SJCRH30 (cell line): ENCODE measurements at regions not wholly inside any gene's neighbourhood (a gene's known extent, or its start where the extent isn't known, plus 50 kb on each side); places are given as distances from the start of the nearest gene placed in this dataset.
"Not testable (repeated sequence)": the region's sequence is repeated elsewhere in the genome, so short reads cannot be mapped to it uniquely, and the experiment has no call there.

ENCODE experiments used
- DNase-seq, 2 experiments: peaks; one replicate each; pipeline ENCODE4 v3.0.0-alpha.2; 2015 to 2020
- H3K27ac ChIP-seq: fragments of 250-450 bp; sonication (Bioruptor Pico); 2 replicates; pipeline ENCODE4 v1.5.1; 2020; ENCODE audit warnings: mild to moderate bottlenecking, moderate library complexity
- H3K27me3 ChIP-seq: fragments of 250-450 bp; sonication (Bioruptor Pico); 2 replicates; pipeline ENCODE4 v1.5.1; 2020; ENCODE audit warnings: mild to moderate bottlenecking, moderate library complexity
- H3K36me3 ChIP-seq: fragments of 250-450 bp; sonication (Bioruptor Pico); 2 replicates; pipeline ENCODE4 v1.5.1; 2020; ENCODE audit warnings: mild to moderate bottlenecking, moderate library complexity
- H3K4me1 ChIP-seq: fragments of 250-450 bp; sonication (Bioruptor Pico); 2 replicates; pipeline ENCODE4 v1.5.1; 2020; ENCODE audit warnings: mild to moderate bottlenecking, moderate library complexity
- H3K4me3 ChIP-seq: fragments of 250-450 bp; sonication (Bioruptor Pico); 2 replicates; pipeline ENCODE4 v1.5.1; 2020; ENCODE audit warnings: mild to moderate bottlenecking, moderate library complexity
- H3K9me3 ChIP-seq: fragments of 250-450 bp; sonication (Bioruptor Pico); replicated peaks from 2 replicates; pipeline ENCODE4 v1.5.1; 2020; ENCODE audit warnings: mild to moderate bottlenecking, moderate library complexity

GRCh38 chr20:55079917-55080316 lies 604.5 kb downstream of the DOK5 start:
- H3K4me3 ChIP-seq = no peak overlapping the region
- no peaks in the 10 kb centered on the region for H3K4me1 ChIP-seq
- no peaks in the 10 kb centered on the region for H3K27me3 ChIP-seq
- no peaks in the 10 kb centered on the region for H3K36me3 ChIP-seq
- no peaks in the 10 kb centered on the region for H3K9me3 ChIP-seq
- no peak overlapping the region for H3K27ac ChIP-seq
- DNase-seq = no peak

GRCh38 chr20:55074266-55074840 lies 599.0 kb downstream of the DOK5 start:
- H3K27ac ChIP-seq, H3K9me3 ChIP-seq, H3K4me3 ChIP-seq, H3K36me3 ChIP-seq, H3K27me3 ChIP-seq, DNase-seq, H3K4me1 ChIP-seq: not testable (repeated sequence)

DNA sequence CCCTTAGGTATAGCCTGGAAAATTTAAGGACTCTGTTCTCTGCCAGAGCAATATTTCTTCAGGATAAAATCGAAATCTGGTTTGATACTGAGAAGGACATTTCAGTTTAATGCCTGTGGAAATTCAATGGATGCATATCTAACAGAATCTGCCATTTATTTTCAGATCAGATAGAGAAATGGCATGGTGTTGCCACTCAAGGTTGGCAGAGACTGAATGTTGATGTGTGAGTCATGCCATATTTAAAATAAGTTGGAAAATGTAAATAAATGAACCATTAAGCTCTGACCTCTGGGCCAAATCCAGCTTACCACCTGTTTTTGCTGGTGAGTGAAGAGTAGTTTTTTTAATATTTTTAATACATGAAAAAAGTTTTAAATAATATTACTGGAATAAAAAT lies 594.6 kb downstream of the DOK5 start:
- H3K27me3 ChIP-seq = peaks cover 8% of the 10 kb centered on the region; the same call in 1 of the 2 replicates
- H3K4me1 ChIP-seq = peaks cover 4% of the 10 kb centered on the region; the same call in 1 of the 2 replicates
- no peak overlapping the region for H3K4me3 ChIP-seq
- H3K36me3 ChIP-seq = no peaks in the 10 kb centered on the region
- H3K27ac ChIP-seq = no peak overlapping the region
- no peak for DNase-seq
- H3K9me3 ChIP-seq = no peaks in the 10 kb centered on the region

- Histone ChIP-seq H3K36me3 (no peaks in the 10 kb centered on the region), H3K4me1 (peaks cover 4% of the 10 kb centered on the region; the same call in 1 of the 2 replicates), H3K4me3 (no peak overlapping the region), H3K9me3 (no peaks in the 10 kb centered on the region), H3K27me3 (peaks cover 6% of the 10 kb centered on the region; the same call in 1 of the 2 replicates), H3K27ac (no peak overlapping the region)
- DNase-seq = no peak
Measured at GRCh38 chr20:55067158-55067825, 591.9 kb downstream of the DOK5 start.

- Histone ChIP-seq H3K27ac (no peak overlapping the region), H3K9me3 (no peaks in the 10 kb centered on the region), H3K4me3 (no peak overlapping the region), H3K27me3 (peaks cover 7% of the 10 kb centered on the region), H3K4me1 (no peaks in the 10 kb centered on the region), H3K36me3 (no peaks in the 10 kb centered on the region)
- DNase-seq = no peak
Measured at GRCh38 chr20:55058938-55059337, 583.5 kb downstream of the DOK5 start.

DNA sequence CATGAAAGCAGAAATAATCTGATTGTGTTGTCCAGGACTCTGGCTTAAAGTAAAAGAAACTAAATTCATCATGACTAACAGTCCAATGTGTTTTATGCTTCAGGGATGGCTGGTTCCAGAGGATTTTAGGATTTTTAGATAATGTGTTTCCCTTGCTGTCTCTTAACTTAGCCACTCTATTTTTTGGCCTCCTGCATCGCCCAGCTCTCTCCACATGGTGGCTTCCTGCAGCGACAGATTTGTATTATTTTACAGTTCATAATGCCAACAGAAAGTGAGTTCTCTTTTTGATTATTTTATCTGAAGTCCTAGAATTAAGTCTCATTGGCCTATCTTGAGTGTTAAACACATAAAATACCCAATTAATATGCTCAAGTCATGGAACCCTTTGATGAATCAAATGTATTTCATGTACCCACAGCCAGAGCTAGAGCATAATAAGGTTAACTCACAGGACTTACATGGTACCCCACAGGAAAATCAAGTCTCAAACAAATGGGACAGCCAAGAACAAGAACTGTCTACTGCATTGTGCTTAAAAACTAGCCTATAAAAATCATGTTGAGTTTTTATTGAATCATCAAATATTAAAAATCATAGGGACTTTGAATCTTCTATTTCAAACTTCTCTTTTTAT lies 582.5 kb downstream of the DOK5 start:
- DNase-seq = peak in 1 of 2 experiments; percentile 37

GRCh38 chr20:55054453-55054852 lies 579.1 kb downstream of the DOK5 start:
- no peaks in the 10 kb centered on the region for H3K36me3 ChIP-seq
- no peak overlapping the region for H3K4me3 ChIP-seq
- H3K27ac ChIP-seq = no peak overlapping the region
- H3K4me1 ChIP-seq = no peaks in the 10 kb centered on the region
- H3K9me3 ChIP-seq = no peaks in the 10 kb centered on the region
- DNase-seq = no peak
- peaks cover 7% of the 10 kb centered on the region for H3K27me3 ChIP-seq

More for the DNA sequence above, 582.5 kb downstream of the DOK5 start:
- Histone ChIP-seq H3K4me1 (no peaks in the 10 kb centered on the region), H3K4me3 (no peak overlapping the region), H3K27me3 (peaks cover 7% of the 10 kb centered on the region), H3K27ac (no peak overlapping the region), H3K36me3 (no peaks in the 10 kb centered on the region), H3K9me3 (no peaks in the 10 kb centered on the region)

DNA sequence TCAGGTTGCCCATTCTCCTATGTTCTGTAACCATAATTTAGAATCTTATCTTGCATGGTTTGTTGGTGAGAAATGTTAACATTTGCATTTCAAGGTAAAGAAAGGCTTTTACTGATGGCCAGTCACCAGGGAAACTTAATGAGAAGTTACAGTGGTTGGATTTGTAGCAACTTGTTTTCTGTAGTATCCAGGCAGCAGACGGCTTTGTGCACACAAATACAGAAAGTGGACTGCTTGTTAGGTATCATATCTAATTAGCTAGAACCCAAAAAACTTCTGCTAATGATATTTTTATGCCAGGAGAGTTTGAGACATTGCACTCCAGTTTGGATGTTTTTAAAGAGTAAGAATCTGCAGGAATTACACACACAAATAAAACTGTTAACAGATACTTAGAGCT lies 578.0 kb downstream of the DOK5 start:
- H3K4me3 ChIP-seq = no peak overlapping the region
- H3K27ac ChIP-seq = no peak overlapping the region
- no peak for DNase-seq

GRCh38 chr20:55052459-55052858 lies 577.1 kb downstream of the DOK5 start:
- Histone ChIP-seq H3K27ac (no peak overlapping the region), H3K36me3 (no peaks in the 10 kb centered on the region), H3K4me1 (no peaks in the 10 kb centered on the region), H3K4me3 (no peak overlapping the region), H3K9me3 (no peaks in the 10 kb centered on the region), H3K27me3 (no peaks in the 10 kb centered on the region; the same call in 1 of the 2 replicates)
- no peak for DNase-seq

More for the DNA sequence above, 578.0 kb downstream of the DOK5 start:
- H3K36me3 ChIP-seq = no peaks in the 10 kb centered on the region
- no peaks in the 10 kb centered on the region for H3K4me1 ChIP-seq
- H3K27me3 ChIP-seq = peaks cover 2% of the 10 kb centered on the region
- H3K9me3 ChIP-seq = no peaks in the 10 kb centered on the region

DNA sequence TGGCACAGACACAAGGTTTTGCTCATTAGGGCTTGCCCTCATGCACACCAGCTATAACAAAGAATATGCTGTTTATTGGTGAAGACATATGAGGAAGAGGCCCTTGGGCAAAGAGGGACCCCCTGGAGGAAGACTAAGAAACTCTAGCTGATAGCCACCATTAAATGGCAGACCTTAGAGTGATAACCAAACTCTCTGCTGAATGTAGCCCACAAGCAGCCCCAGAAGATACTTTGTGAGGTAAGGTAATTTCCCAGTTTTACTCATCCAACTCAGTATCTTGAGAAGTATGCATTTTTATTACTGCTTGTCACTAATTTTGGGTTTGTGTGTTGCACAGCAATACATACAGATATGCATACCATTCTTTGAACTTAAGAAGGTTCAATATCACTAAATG lies 563.3 kb downstream of the DOK5 start:
- no peak for DNase-seq
- Histone ChIP-seq H3K27me3 (no peaks in the 10 kb centered on the region; the same call in 1 of the 2 replicates), H3K4me1 (no peaks in the 10 kb centered on the region), H3K36me3 (no peaks in the 10 kb centered on the region), H3K9me3 (no peaks in the 10 kb centered on the region), H3K4me3 (no peak overlapping the region), H3K27ac (no peak overlapping the region)

DNA sequence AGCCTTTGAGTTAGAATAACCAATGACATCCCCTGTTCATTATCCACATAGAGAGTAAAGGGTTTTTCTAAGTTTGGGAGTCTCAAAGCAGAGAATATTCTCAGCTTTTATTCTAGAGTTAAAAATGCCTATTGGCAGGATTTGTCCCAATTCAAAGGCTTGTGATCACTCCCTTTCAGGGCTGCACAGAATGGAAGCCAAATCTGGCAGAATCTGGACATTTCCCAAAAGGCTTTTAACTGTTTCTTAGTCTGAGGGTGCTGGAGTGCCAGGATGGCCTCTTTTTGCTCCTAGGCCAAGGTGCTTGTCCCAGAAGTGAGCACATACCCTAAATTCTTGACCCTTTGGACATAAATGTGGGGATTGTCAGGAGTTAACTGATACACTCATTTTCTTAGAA lies 556.6 kb downstream of the DOK5 start:
- H3K9me3 ChIP-seq = no peaks in the 10 kb centered on the region
- H3K27me3 ChIP-seq = no peaks in the 10 kb centered on the region
- no peaks in the 10 kb centered on the region for H3K4me1 ChIP-seq
- no peak overlapping the region for H3K4me3 ChIP-seq
- H3K27ac ChIP-seq = no peak overlapping the region
- no peak for DNase-seq
- no peaks in the 10 kb centered on the region for H3K36me3 ChIP-seq

DNA sequence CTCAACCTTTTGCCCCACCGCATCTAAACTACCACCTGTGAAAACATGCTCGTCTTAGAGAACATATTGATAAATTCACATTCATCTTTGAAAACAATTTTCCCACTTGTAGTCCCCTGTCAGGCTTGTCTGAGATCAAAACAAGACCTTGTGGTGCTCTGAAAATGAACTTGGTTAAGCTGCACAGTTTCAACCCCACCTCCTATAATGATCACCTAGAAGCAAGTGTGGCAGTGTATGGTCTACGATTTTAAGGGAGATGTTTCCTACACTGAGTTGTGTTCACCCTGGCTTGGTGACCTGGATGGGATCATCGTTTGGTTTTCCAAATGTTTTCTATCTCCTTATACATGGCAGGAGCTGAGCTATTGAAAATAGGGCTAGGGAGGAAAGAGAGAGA lies 539.4 kb downstream of the DOK5 start:
- Histone ChIP-seq H3K36me3 (no peaks in the 10 kb centered on the region), H3K4me3 (no peak overlapping the region), H3K9me3 (no peaks in the 10 kb centered on the region), H3K27ac (no peak overlapping the region), H3K27me3 (peaks cover 8% of the 10 kb centered on the region; the same call in 1 of the 2 replicates), H3K4me1 (no peaks in the 10 kb centered on the region)
- DNase-seq = no peak

- H3K27ac ChIP-seq = no peak overlapping the region
- H3K36me3 ChIP-seq = no peaks in the 10 kb centered on the region
- no peak overlapping the region for H3K4me3 ChIP-seq
- no peaks in the 10 kb centered on the region for H3K4me1 ChIP-seq
- H3K27me3 ChIP-seq = peaks cover 14% of the 10 kb centered on the region; the same call in 1 of the 2 replicates
- no peaks in the 10 kb centered on the region for H3K9me3 ChIP-seq
- no peak for DNase-seq
Measured at GRCh38 chr20:55010761-55011160, 535.4 kb downstream of the DOK5 start.

DNA sequence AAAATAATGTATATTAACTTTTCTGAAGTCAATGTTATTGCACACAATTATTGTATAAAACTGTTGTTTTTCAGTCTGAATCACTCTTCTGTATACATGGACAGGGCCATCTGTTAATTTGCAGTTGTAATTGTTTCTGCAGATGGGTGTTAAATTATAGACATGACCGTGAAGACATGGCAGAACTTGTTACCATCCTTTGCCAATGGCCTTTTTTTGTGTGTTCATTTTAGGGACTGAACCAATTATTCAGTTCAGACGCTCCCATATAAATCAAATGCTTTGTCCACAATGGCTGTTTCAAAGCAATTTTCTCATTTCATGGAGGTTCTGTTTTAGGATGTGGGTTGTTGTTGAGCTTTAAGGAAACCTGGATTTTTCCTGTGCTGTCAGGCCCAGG lies 533.7 kb downstream of the DOK5 start:
- H3K36me3 ChIP-seq = no peaks in the 10 kb centered on the region
- DNase-seq = no peak
- H3K9me3 ChIP-seq = no peaks in the 10 kb centered on the region
- no peaks in the 10 kb centered on the region for H3K4me1 ChIP-seq
- no peak overlapping the region for H3K4me3 ChIP-seq
- H3K27me3 ChIP-seq = peaks cover 29% of the 10 kb centered on the region
- no peak overlapping the region for H3K27ac ChIP-seq

- DNase-seq = no peak
- no peaks in the 10 kb centered on the region for H3K4me1 ChIP-seq
- no peaks in the 10 kb centered on the region for H3K9me3 ChIP-seq
- no peak overlapping the region for H3K4me3 ChIP-seq
- H3K27me3 ChIP-seq = peaks cover 36% of the 10 kb centered on the region
- H3K27ac ChIP-seq = no peak overlapping the region
- no peaks in the 10 kb centered on the region for H3K36me3 ChIP-seq
Measured at GRCh38 chr20:55004044-55004443, 528.7 kb downstream of the DOK5 start.
